Frontal cortex (tissue), 3 donors: ENCODE measurements at regions not wholly inside any gene's neighbourhood (a gene's known extent, or its start where the extent isn't known, plus 50 kb on each side); places are given as distances from the start of the nearest gene placed in this dataset.

ENCODE experiments used
- DNase-seq, 2 donors: peaks; one replicate each; pipeline ENCODE4 v3.0.0; 2012; ENCODE audit warnings: low spot score in 2 of 2
- FAIRE-seq: peaks from 2 replicates; lab custom pipeline; 2012; peaks lifted over from hg19 to GRCh38; lab: Jason Lieb, UNC
- donor health status: control.
- donor health status: control.
- donor health status: control.

DNA sequence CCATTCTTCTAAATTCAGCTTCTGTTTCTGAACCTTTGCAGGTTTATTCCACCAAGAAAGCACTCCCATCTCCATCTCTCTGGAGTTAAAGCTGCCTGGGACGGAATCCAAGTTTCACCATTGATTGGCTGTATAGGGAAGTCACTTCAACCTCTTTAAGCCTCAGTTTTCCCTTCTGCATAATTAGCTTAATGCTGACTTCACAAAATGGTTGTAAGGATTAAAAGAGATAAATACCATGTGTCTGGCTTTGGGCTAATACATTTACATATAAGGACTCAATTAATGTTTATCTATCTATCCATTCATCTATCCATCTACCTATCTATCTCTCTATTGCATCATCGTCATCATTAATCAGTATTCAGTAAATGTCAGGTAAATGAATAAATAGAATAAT lies 629.6 kb upstream of the MGMT start:
- no peak for FAIRE-seq
- no peak for DNase-seq

DNA sequence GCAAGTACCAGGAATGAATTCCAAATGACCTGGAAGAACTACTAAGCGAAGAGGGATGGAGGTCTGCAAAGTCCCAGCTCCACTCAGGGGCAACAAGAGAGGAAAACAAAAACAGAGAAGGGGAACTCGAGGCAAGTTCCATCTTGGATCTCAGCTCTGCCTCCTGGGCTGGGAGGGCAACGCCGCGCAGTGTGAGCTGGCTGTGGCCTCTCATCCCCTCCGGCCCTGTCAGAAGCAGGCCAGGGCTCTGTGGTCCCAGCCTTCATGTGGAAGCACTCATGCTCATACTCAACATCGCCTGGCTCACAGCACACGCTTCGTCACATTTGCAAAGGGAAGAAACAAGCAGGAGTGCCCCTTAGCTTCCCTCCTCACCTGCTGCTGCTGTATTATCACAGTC lies 627.9 kb upstream of the MGMT start:
- DNase-seq, result no peak
- no peak for FAIRE-seq

DNA sequence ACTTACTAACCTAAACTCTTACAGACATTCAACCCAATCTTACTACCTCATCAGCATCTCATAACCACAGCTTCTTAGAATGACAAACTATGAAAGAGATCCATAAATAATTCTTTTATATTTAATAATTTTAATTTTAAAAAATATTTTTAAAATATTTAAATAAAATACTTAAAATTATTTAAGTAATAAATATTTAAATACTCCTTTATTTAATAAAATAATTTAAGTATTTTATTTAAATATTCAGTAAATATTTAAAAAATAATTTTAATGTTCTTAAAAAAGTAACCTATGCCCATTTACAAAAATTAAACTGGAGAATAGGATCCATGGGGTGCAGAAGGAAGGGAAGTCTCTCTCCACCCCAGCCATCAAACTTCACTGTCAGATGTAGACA lies 627.3 kb upstream of the MGMT start:
- no peak for DNase-seq
- FAIRE-seq, result peak; percentile 98

- DNase-seq (no peak), FAIRE-seq (peak; percentile 74)
Measured at GRCh38 chr10:128843972-128844371, 623.1 kb upstream of the MGMT start.

GRCh38 chr10:128846927-128847326 lies 620.1 kb upstream of the MGMT start:
- FAIRE-seq, result no peak
- DNase-seq, result no peak

DNA sequence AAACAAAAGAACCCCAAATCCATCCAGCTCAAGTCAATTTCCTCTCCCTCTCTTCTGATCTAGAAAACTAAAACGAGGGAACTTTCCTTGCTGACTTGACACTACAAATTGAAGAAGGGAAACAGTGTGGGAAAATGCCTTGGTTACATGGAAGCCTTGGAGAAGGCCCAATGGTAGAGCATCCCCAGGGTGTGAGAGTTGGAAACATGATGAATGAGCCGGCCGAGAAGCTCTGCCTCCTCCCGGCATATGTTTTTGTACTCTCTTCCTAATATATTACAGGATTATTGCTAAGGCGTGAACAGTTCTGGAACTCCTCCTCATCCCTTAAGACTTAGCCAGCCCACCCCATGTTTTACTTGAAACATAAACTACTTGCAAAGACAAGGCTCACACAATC lies 618.2 kb upstream of the MGMT start:
- DNase-seq, result no peak
- no peak for FAIRE-seq

GRCh38 chr10:128850647-128851046 lies 616.4 kb upstream of the MGMT start:
- FAIRE-seq, result no peak
- DNase-seq, result no peak

DNA sequence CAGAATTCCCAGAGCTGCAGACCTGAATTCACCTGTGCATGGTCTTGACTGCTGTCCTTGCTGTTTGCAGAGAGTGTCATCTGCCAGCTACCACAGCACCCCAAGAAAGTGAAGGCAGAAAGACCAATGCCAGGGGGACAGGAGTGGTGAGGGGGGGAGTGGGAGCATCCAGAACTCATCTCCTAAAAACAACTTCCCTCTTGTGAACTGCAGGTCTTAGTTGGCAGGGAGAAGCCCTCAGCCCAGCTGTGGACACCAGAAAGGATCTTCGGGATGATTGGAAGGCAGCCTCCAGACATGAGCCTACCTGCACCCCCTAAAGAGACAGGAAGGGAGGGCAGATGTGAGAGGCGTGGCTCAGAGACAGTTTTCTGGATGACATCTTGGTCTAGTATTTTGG lies 615.8 kb upstream of the MGMT start:
- no peak for FAIRE-seq
- DNase-seq, result no peak

DNA sequence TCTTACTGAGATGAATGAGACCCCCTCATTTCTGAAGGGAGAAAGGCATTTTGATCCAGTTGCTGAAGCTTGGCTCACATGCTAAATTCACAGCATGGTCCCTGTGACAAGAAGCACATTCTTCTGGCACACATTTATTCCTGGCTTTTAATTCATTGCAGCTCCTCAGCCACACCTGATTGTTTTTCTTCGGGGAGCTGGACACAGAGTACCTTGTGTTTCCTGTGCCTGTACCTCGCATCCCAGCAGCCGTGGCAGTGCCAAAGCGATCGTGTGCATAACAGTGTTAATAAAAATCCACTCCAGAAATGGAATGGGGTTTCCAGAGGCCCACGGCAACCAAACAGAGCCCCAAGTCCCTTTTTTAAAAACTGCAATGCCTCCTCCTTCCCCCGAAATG lies 615.3 kb upstream of the MGMT start:
- no peak for DNase-seq
- no peak for FAIRE-seq

DNA sequence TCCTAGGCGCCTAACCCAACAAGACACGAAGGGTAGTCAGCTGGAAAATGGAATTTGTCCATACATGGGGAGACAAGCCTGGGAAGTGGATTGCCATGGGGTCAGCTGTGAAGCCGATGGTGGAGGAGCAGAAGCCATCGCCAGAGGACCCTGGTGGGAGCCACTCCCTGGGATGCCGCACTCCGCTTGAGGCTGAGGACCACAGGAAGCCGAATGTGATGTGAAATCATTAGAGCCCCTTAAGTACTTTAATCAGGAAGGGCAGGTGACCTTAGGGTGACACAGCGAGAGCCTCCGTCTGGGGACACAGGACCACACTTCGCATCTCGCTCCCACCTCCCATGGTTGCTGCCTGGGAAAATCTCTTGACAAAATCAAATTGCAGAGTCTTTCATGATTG lies 614.6 kb upstream of the MGMT start:
- DNase-seq (no peak), FAIRE-seq (no peak)

- FAIRE-seq (no peak), DNase-seq (no peak)
Measured at GRCh38 chr10:128852902-128853301, 614.1 kb upstream of the MGMT start.

DNA sequence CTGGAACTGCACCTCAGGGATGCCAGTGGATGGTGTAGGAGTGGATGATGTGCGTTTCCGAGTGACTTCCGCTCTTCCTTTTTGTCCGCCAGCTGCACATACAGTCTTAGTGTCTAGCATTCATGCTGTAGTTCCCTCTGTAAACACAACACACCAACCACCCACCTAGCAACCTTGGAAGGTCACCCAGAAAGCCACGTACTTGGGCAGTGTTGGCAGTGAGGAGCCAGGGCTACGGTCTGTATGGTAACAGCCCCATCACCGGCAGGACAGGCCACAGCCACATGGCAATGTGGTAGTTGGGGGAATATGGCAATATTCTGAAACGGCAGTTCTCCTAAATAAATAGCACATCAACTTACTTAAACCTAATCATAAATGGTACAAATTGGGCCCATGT lies 613.5 kb upstream of the MGMT start:
- FAIRE-seq (no peak), DNase-seq (no peak)

- FAIRE-seq, result no peak
- DNase-seq, result no peak
Measured at GRCh38 chr10:128854204-128854603, 612.8 kb upstream of the MGMT start.

DNA sequence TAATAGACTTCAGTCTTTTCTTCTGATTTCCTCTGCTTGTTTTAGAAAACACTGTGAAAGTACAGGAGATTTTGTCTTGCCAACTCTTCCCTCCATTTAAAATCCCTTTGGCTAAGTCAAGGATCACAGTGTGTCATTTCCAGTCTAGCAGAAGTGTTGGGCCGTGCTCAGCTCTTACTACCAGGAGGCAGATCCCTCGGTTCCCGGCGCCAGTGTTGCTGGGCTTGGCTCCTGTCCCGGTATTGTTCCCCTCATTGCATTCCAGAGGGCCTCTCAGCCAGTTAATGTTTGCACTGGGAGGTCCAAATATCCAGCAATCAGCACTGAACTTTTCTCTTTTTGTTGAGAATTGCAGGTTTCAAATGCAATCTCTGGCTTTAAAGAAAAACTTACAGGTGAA lies 612.1 kb upstream of the MGMT start:
- DNase-seq (peak; percentile 32 to 49), FAIRE-seq (peak; percentile 85)

GRCh38 chr10:128855618-128856428 lies 611.2 kb upstream of the MGMT start:
- no peak for FAIRE-seq
- DNase-seq, result no peak

- FAIRE-seq (no peak), DNase-seq (no peak)
Measured at GRCh38 chr10:128859738-128860386, 607.2 kb upstream of the MGMT start.

DNA sequence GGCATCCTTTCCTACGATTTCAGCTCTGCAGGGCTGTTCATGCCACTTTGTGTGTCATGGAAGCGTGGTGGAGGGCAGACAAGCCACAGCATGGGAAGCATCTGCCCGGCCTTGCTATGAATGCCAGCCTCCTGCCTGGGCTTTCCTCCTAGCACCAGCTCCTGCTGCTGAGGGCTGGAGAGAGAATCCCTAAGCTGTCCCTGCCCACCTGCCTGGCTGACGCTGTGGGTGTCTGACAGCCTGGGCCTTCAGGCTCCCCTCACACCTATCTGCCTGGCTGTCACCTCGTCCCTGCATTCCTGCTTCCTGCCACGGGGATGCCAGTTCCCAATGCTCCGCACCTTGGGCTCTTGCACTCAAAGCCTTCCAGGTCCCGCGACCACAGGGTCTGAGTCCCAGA lies 606.5 kb upstream of the MGMT start:
- no peak for FAIRE-seq

DNA sequence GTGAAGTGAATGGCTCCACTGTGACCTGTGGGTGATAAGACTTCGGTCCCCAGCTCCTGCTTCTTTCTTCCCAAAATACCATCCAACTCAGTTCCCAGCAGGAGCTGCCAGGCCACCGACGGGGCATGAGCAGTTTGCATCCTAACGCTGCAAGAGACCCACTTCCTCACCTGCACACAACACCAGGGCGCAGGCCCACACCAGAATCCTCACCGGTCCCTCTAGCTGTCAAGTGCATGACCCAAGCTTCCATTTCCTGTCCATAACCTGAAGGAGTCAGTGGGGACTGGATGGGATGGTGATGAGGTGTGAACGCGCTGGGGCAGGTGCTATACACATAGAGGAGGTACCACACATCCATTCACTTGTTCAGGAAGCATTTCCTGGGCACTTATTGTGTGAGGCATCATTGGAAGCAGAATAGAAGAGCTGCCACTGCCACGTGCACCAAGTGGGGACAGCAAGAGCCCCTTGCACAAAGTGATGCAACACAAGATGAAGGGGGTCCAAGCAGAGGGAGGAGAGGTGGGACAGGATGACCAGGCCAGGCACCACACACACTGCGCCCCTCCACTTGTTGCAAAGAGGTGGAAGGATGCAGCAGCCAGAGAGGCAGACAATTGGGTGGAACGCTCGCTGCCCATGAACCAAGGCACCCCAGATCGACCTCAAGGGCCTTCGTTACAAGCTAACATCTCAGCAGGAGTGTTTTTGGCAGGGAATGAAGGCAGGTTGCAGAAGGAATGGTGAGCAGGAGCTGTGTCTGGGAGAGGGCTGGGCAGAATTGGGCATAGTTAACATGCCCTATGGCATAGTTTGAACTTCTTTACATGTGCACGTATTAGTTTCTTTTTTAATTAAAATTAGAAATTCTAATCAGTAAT lies 605.8 kb upstream of the MGMT start:
- FAIRE-seq, result no peak
- no peak for DNase-seq

More for the DNA sequence above, 606.5 kb upstream of the MGMT start:
- DNase-seq, result no peak

GRCh38 chr10:128863411-128863810 lies 603.6 kb upstream of the MGMT start:
- no peak for FAIRE-seq
- no peak for DNase-seq

GRCh38 chr10:128863823-128864405 lies 603.1 kb upstream of the MGMT start:
- FAIRE-seq (no peak), DNase-seq (no peak)
